ENCODE measurements at regions not wholly inside any gene's neighbourhood (a gene's known extent, or its start where the extent isn't known, plus 50 kb on each side); places are given as distances from the start of the nearest gene placed in this dataset.
A peak's percentile ranks its signal among the peaks of the same experiment; 100 is the strongest.

GRCh38 chr1:194297094-194297493 lies 1110.7 kb upstream of the B3GALT2 start:
- no peak for FAIRE-seq
- no peak for TF ChIP-seq PAX5 (IDR thresholded peaks at IDR 0.05; ENCODE audit: insufficient read depth, low read length, severe bottlenecking)
- no peak for TF ChIP-seq POLR2A (IDR thresholded peaks at IDR 0.05; ENCODE audit: low read depth, low read length)
- TF ChIP-seq SPI1 (IDR thresholded peaks at IDR 0.05; ENCODE audit: low read depth, low read length): no peak
- no peak for TF ChIP-seq TAF1 (IDR thresholded peaks at IDR 0.05; ENCODE audit: low read depth, low read length)
- no peak for TF ChIP-seq POU2F2 (IDR thresholded peaks at IDR 0.05; ENCODE audit: low read depth, low read length)
- TF ChIP-seq POLR2AphosphoS5 (IDR thresholded peaks at IDR 0.05; ENCODE audit: low read depth, low read length): no peak

GRCh38 chr1:194296201-194296600 lies 1109.8 kb upstream of the B3GALT2 start:
- no peak for DNase-seq (ENCODE audit: insufficient read length, low spot score)
- TF ChIP-seq TAF1 (IDR thresholded peaks at IDR 0.05; ENCODE audit: low read depth, low read length) (no peak), POLR2AphosphoS5 (IDR thresholded peaks at IDR 0.05; ENCODE audit: low read depth, low read length) (no peak), SPI1 (IDR thresholded peaks at IDR 0.05; ENCODE audit: low read depth, low read length) (no peak), POU2F2 (IDR thresholded peaks at IDR 0.05; ENCODE audit: low read depth, low read length) (no peak), PAX5 (IDR thresholded peaks at IDR 0.05; ENCODE audit: insufficient read depth, low read length, severe bottlenecking) (no peak), POLR2A (IDR thresholded peaks at IDR 0.05; ENCODE audit: low read depth, low read length) (no peak)
- no peak for FAIRE-seq

More at GRCh38 chr1:194297094-194297493, 1110.7 kb upstream of the B3GALT2 start:
- DNase-seq (ENCODE audit: insufficient read length, low spot score): no peak

GRCh38 chr1:194295685-194296084 lies 1109.3 kb upstream of the B3GALT2 start:
- DNase-seq (ENCODE audit: insufficient read length, low spot score) (no peak), FAIRE-seq (peak; percentile 71)
- TF ChIP-seq SPI1 (IDR thresholded peaks at IDR 0.05; ENCODE audit: low read depth, low read length) (no peak), PAX5 (IDR thresholded peaks at IDR 0.05; ENCODE audit: insufficient read depth, low read length, severe bottlenecking) (no peak), TAF1 (IDR thresholded peaks at IDR 0.05; ENCODE audit: low read depth, low read length) (no peak), POLR2A (IDR thresholded peaks at IDR 0.05; ENCODE audit: low read depth, low read length) (no peak), POLR2AphosphoS5 (IDR thresholded peaks at IDR 0.05; ENCODE audit: low read depth, low read length) (no peak), POU2F2 (IDR thresholded peaks at IDR 0.05; ENCODE audit: low read depth, low read length) (no peak)

GRCh38 chr1:194293851-194294405 lies 1107.5 kb upstream of the B3GALT2 start:
- TF ChIP-seq POLR2A (IDR thresholded peaks at IDR 0.05; ENCODE audit: low read depth, low read length) (no peak), PAX5 (IDR thresholded peaks at IDR 0.05; ENCODE audit: insufficient read depth, low read length, severe bottlenecking) (no peak), TAF1 (IDR thresholded peaks at IDR 0.05; ENCODE audit: low read depth, low read length) (no peak), SPI1 (IDR thresholded peaks at IDR 0.05; ENCODE audit: low read depth, low read length) (no peak), POU2F2 (IDR thresholded peaks at IDR 0.05; ENCODE audit: low read depth, low read length) (no peak), POLR2AphosphoS5 (IDR thresholded peaks at IDR 0.05; ENCODE audit: low read depth, low read length) (no peak)
- no peak for DNase-seq (ENCODE audit: insufficient read length, low spot score)
- FAIRE-seq: no peak

- FAIRE-seq (no peak), DNase-seq (ENCODE audit: insufficient read length, low spot score) (no peak)
- TF ChIP-seq POU2F2 (IDR thresholded peaks at IDR 0.05; ENCODE audit: low read depth, low read length) (no peak), SPI1 (IDR thresholded peaks at IDR 0.05; ENCODE audit: low read depth, low read length) (no peak), PAX5 (IDR thresholded peaks at IDR 0.05; ENCODE audit: insufficient read depth, low read length, severe bottlenecking) (no peak), POLR2AphosphoS5 (IDR thresholded peaks at IDR 0.05; ENCODE audit: low read depth, low read length) (no peak), POLR2A (IDR thresholded peaks at IDR 0.05; ENCODE audit: low read depth, low read length) (no peak), TAF1 (IDR thresholded peaks at IDR 0.05; ENCODE audit: low read depth, low read length) (no peak)
These were observed 1106.6 kb upstream of the B3GALT2 start for GRCh38 chr1:194292966-194293365.

- DNase-seq (ENCODE audit: insufficient read length, low spot score): no peak
- TF ChIP-seq POLR2A (IDR thresholded peaks at IDR 0.05; ENCODE audit: low read depth, low read length) (no peak), POLR2AphosphoS5 (IDR thresholded peaks at IDR 0.05; ENCODE audit: low read depth, low read length) (no peak), TAF1 (IDR thresholded peaks at IDR 0.05; ENCODE audit: low read depth, low read length) (no peak), PAX5 (IDR thresholded peaks at IDR 0.05; ENCODE audit: insufficient read depth, low read length, severe bottlenecking) (no peak), POU2F2 (IDR thresholded peaks at IDR 0.05; ENCODE audit: low read depth, low read length) (peak; percentile 95), SPI1 (IDR thresholded peaks at IDR 0.05; ENCODE audit: low read depth, low read length) (peak; percentile 54)
- FAIRE-seq: peak; percentile 84
These were observed 1103.3 kb upstream of the B3GALT2 start for GRCh38 chr1:194289569-194290266.

GRCh38 chr1:194288238-194288637 lies 1101.8 kb upstream of the B3GALT2 start:
- no peak for TF ChIP-seq POU2F2 (IDR thresholded peaks at IDR 0.05; ENCODE audit: low read depth, low read length)
- TF ChIP-seq POLR2AphosphoS5 (IDR thresholded peaks at IDR 0.05; ENCODE audit: low read depth, low read length): no peak
- no peak for TF ChIP-seq SPI1 (IDR thresholded peaks at IDR 0.05; ENCODE audit: low read depth, low read length)
- TF ChIP-seq POLR2A (IDR thresholded peaks at IDR 0.05; ENCODE audit: low read depth, low read length): no peak
- TF ChIP-seq PAX5 (IDR thresholded peaks at IDR 0.05; ENCODE audit: insufficient read depth, low read length, severe bottlenecking): no peak
- TF ChIP-seq TAF1 (IDR thresholded peaks at IDR 0.05; ENCODE audit: low read depth, low read length): no peak
- no peak for FAIRE-seq
- DNase-seq (ENCODE audit: insufficient read length, low spot score): no peak

GRCh38 chr1:194281376-194281775 lies 1095.0 kb upstream of the B3GALT2 start:
- TF ChIP-seq TAF1 (IDR thresholded peaks at IDR 0.05; ENCODE audit: low read depth, low read length): no peak
- no peak for TF ChIP-seq PAX5 (IDR thresholded peaks at IDR 0.05; ENCODE audit: insufficient read depth, low read length, severe bottlenecking)
- TF ChIP-seq SPI1 (IDR thresholded peaks at IDR 0.05; ENCODE audit: low read depth, low read length): no peak
- TF ChIP-seq POLR2A (IDR thresholded peaks at IDR 0.05; ENCODE audit: low read depth, low read length): no peak
- DNase-seq (ENCODE audit: insufficient read length, low spot score) (no peak), FAIRE-seq (no peak)

GRCh38 chr1:194280463-194280862 lies 1094.0 kb upstream of the B3GALT2 start:
- TF ChIP-seq POLR2A (IDR thresholded peaks at IDR 0.05; ENCODE audit: low read depth, low read length) (no peak), SPI1 (IDR thresholded peaks at IDR 0.05; ENCODE audit: low read depth, low read length) (no peak), PAX5 (IDR thresholded peaks at IDR 0.05; ENCODE audit: insufficient read depth, low read length, severe bottlenecking) (no peak), POLR2AphosphoS5 (IDR thresholded peaks at IDR 0.05; ENCODE audit: low read depth, low read length) (no peak), TAF1 (IDR thresholded peaks at IDR 0.05; ENCODE audit: low read depth, low read length) (no peak), POU2F2 (IDR thresholded peaks at IDR 0.05; ENCODE audit: low read depth, low read length) (no peak)
- peak; percentile 57 for FAIRE-seq

More at GRCh38 chr1:194280463-194280862, 1094.0 kb upstream of the B3GALT2 start:
- DNase-seq (ENCODE audit: insufficient read length, low spot score): no peak
